ENCODE measurements at regions not wholly inside any gene's neighbourhood (a gene's known extent, or its start where the extent isn't known, plus 50 kb on each side); places are given as distances from the start of the nearest gene placed in this dataset.
A peak's percentile ranks its signal among the peaks of the same experiment; 100 is the strongest.
"Not testable (repeated sequence)": the region's sequence is repeated elsewhere in the genome, so short reads cannot be mapped to it uniquely, and the experiment has no call there.

DNA sequence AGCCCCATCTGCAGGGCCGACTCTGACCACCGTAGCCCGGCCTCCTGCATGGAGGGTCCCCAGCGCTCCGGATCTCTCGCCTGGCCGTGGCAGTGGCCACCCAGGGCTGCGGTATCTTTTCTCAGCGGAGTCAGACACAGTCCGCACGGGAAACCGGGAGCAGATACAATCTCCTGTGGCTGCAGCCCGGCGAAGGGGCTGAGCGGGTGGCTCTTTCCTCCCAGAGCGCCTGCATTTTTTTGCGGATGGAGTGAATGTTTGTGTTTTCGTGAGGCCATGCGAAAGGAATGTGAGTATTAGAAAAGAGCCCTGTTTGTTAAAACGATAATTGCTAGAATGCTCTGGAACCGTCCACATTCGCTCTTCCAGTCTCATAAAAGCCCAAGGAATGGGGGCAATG lies 53.4 kb upstream of the PTCH1 start:
- H3K36me3 ChIP-seq = no peaks in the 10 kb centered on the region
- DNase-seq (ENCODE audit: low spot score) (no peak), ATAC-seq (ENCODE audit: insufficient number of reproducible peaks, low FRiP score, low read depth) (no peak)
- H3K27ac ChIP-seq = no peak overlapping the region
- H3K9me3 ChIP-seq = no peaks in the 10 kb centered on the region
- peak overlapping the region; percentile 68 for H3K4me3 ChIP-seq
- H3K27me3 ChIP-seq (replicated peaks; ENCODE audit: insufficient read depth) = no peaks in the 10 kb centered on the region
- TF ChIP-seq, protein P1, sequence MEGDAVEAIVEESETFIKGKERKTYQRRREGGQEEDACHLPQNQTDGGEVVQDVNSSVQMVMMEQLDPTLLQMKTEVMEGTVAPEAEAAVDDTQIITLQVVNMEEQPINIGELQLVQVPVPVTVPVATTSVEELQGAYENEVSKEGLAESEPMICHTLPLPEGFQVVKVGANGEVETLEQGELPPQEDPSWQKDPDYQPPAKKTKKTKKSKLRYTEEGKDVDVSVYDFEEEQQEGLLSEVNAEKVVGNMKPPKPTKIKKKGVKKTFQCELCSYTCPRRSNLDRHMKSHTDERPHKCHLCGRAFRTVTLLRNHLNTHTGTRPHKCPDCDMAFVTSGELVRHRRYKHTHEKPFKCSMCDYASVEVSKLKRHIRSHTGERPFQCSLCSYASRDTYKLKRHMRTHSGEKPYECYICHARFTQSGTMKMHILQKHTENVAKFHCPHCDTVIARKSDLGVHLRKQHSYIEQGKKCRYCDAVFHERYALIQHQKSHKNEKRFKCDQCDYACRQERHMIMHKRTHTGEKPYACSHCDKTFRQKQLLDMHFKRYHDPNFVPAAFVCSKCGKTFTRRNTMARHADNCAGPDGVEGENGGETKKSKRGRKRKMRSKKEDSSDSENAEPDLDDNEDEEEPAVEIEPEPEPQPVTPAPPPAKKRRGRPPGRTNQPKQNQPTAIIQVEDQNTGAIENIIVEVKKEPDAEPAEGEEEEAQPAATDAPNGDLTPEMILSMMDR (IDR thresholded peaks at IDR 0.05) = no peak
- no peaks in the 10 kb centered on the region for H3K4me1 ChIP-seq (ENCODE audit: control insufficient read depth in 1 of 2, low read depth in 2 of 2)

DNA sequence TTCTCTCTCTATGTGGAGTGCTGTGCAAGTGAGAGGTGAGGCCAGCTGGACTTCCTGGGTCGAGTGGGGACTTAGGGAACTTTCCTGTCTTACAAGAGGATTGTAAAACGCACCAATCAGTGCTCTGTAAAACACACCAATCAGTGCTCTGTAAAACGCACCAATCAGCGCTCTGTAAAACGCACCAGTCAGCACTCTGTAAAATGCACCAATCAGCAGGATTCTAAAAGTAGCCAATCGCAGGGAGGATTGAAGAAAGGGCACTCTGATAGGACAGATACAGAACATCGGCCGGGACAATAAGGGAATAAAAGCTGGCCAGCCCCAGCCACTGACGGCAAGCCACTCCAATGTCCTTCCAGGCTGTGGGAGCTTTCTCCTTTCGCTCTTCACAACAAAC lies 52.0 kb upstream of the PTCH1 start:
- not testable (repeated sequence) for H3K9me3 ChIP-seq; ATAC-seq (ENCODE audit: insufficient number of reproducible peaks, low FRiP score, low read depth); H3K4me1 ChIP-seq (ENCODE audit: control insufficient read depth in 1 of 2, low read depth in 2 of 2); H3K36me3 ChIP-seq; DNase-seq (ENCODE audit: low spot score); H3K27me3 ChIP-seq (replicated peaks; ENCODE audit: insufficient read depth); H3K4me3 ChIP-seq; H3K27ac ChIP-seq

Measured in thoracic aorta (tissue), 2 donors.